ENCODE measurements at regions not wholly inside any gene's neighbourhood (a gene's known extent, or its start where the extent isn't known, plus 50 kb on each side); places are given as distances from the start of the nearest gene placed in this dataset.
A peak's percentile ranks its signal among the peaks of the same experiment; 100 is the strongest.

- DNase-seq (ENCODE audit: low spot score), result no peak
- in situ Hi-C loops (cut with HindIII; ENCODE audit: low sequenced_read_pairs), result no loop called here
Observed at GRCh38 chr9:28779243-28779642, 1206.0 kb upstream of the C9orf72 start.

DNA sequence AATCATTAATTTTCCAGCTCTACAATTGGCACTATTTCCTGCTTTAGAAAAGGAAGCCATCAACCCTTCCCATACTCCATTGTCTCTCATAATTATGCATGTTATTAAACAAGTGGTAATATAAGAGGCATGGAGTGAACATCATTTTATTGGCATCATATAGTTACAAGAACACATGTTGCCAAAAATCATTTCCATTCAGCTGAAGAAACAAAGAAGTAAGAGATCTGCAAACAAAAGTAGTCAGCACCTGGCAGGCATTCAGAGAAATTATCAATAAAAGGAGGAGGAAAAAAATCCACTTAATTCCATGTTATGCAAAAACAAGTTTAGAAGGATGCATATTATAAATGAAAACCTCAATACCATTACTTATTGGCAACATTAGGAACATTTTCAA lies 1208.2 kb upstream of the C9orf72 start:
- no peak for DNase-seq (ENCODE audit: low spot score)
- in situ Hi-C loops (cut with HindIII; ENCODE audit: low sequenced_read_pairs), result no loop called here

GRCh38 chr9:28782630-28783029 lies 1209.3 kb upstream of the C9orf72 start:
- no peak for DNase-seq (ENCODE audit: low spot score)
- in situ Hi-C loops (cut with HindIII; ENCODE audit: low sequenced_read_pairs), result no loop called here

- DNase-seq (ENCODE audit: low spot score), result no peak
- in situ Hi-C loops (cut with HindIII; ENCODE audit: low sequenced_read_pairs), result no loop called here
Observed at GRCh38 chr9:28792716-28793115, 1219.4 kb upstream of the C9orf72 start.

- no peak for DNase-seq (ENCODE audit: low spot score)
- in situ Hi-C loops (cut with HindIII; ENCODE audit: low sequenced_read_pairs), result no loop called here
Observed at GRCh38 chr9:28799876-28800275, 1226.6 kb upstream of the C9orf72 start.

- DNase-seq (ENCODE audit: low spot score), result no peak
- in situ Hi-C loops (cut with HindIII; ENCODE audit: low sequenced_read_pairs), result no loop called here
Observed at GRCh38 chr9:28801144-28801799, 1228.0 kb upstream of the C9orf72 start.

GRCh38 chr9:28805197-28805596 lies 1231.9 kb upstream of the C9orf72 start:
- no peak for DNase-seq (ENCODE audit: low spot score)
- in situ Hi-C loops (cut with HindIII; ENCODE audit: low sequenced_read_pairs), result no loop called here

DNA sequence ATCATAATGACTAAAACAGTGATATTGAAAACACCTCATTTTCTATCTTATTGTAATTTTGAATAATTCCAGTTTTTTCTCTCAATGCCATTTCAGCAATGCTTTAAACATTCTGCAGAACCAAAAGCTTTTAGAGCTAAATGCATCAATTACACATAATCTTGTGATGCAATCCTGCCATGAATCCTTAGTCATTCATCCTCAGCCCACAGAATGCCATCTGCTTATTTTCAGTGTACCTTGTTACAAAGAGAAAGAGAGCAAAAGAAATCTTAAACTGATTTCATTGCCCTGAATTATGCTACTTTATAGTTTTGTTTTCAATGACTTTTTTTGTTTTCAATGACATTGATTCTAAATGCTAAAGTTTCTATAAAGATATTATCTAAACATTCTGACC lies 1234.8 kb upstream of the C9orf72 start:
- DNase-seq (ENCODE audit: low spot score), result peak; percentile 23

DNA sequence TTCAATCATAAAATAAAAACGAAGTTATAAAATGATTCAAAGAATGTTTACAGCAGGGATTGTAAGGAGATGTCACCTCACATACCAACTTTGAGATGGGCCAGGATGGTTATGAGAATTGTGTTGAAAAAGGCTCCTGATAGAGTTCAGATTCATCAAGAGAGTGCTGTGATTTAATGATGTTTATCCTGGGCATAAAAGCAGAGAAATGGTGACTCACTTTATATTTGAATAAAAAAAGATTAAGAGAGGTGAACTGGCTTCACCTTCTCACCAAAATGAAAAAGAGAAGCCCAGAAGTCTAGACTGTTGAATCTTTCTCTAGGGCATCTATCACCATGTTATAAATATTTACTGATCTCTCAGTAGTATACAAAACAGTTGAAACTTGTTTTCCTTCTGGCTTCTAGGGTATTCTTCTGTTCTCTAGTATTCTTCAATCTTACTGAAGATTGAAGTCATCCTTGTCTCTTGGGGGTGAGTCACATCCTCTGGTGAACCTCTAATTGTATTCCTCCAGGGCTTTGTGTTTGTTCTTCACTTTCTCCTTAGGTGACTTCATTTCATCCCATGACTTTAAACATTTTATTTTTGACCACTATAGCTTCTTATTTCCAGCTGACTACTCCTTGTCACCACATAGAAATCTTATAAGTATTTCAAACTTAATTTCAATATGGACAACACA lies 1237.3 kb upstream of the C9orf72 start:
- in situ Hi-C loops (cut with HindIII; ENCODE audit: low sequenced_read_pairs), result no loop called here
- DNase-seq (ENCODE audit: low spot score), result no peak

More for the DNA sequence above, 1234.8 kb upstream of the C9orf72 start:
- in situ Hi-C loops (cut with HindIII; ENCODE audit: low sequenced_read_pairs), result no loop called here

DNA sequence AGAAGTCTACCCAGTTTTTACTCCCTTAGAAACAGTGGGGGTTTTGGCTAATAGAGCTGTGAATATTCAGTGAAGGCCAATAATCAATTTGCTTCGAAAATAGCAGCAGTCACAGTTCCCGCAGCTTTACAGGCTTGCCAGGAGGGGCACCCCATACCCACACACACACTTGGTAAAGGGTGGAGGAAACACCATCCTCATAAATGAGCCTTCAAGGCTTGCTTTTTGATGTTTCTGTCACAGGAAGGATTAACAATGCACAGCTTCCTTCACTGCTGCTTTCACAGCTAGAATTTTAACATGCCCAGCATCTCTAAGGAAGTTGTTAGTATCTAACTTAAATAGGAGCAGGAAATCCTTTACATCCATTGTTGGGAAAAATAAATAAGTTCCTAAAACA lies 1247.5 kb upstream of the C9orf72 start:
- in situ Hi-C loops (cut with HindIII; ENCODE audit: low sequenced_read_pairs), result no loop called here
- no peak for DNase-seq (ENCODE audit: low spot score)

- DNase-seq (ENCODE audit: low spot score), result no peak
- in situ Hi-C loops (cut with HindIII; ENCODE audit: low sequenced_read_pairs), result no loop called here
Observed at GRCh38 chr9:28821240-28821639, 1248.0 kb upstream of the C9orf72 start.

DNA sequence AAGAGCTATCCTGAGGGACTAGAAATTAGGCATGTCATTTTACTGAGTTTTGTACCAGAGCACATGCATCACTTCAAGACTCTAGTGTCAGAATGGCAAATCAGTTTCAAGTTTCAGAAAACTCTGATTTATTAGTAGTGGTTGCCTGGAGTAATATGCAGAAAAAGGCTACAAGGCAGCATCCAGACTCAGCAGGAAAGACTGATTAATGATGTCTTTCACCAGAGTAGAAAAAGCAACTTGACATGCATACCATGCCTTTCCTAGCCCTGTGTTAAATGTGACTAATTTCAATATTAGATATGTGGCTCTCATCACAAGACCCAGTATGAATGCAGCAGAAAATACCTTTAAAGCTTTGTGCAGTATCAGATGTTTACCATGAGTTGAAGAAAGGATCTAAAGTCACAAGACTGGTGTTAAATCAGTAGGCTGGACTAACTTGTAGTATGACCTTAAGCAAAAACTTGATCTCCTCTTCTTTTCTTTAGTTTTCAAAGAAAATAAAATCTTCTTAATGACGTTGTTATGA lies 1251.2 kb upstream of the C9orf72 start:
- DNase-seq (ENCODE audit: low spot score), result no peak
- in situ Hi-C loops (cut with HindIII; ENCODE audit: low sequenced_read_pairs), result no loop called here

GRCh38 chr9:28832168-28832770 lies 1259.0 kb upstream of the C9orf72 start:
- in situ Hi-C loops (cut with HindIII; ENCODE audit: low sequenced_read_pairs), result no loop called here
- DNase-seq (ENCODE audit: low spot score), result no peak

DNA sequence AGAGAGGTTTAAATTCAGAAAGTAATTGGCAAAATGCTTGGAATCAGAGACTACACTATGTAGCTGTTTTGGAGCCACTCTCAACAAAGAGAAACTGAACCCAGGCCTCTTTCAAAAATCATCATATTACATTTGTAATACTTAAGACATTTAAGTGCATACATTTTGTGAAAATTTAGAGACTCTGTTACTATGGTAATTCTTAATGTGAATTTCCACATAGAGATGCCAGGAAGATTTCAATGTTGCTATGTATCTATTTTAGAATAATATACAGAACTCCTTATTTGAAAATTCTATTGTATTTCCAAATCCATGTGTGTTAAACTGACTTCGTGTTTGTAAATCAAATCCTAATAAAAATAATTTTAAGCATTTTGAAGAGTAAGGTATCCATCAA lies 1260.9 kb upstream of the C9orf72 start:
- in situ Hi-C loops (cut with HindIII; ENCODE audit: low sequenced_read_pairs), result no loop called here
- no peak for DNase-seq (ENCODE audit: low spot score)

DNA sequence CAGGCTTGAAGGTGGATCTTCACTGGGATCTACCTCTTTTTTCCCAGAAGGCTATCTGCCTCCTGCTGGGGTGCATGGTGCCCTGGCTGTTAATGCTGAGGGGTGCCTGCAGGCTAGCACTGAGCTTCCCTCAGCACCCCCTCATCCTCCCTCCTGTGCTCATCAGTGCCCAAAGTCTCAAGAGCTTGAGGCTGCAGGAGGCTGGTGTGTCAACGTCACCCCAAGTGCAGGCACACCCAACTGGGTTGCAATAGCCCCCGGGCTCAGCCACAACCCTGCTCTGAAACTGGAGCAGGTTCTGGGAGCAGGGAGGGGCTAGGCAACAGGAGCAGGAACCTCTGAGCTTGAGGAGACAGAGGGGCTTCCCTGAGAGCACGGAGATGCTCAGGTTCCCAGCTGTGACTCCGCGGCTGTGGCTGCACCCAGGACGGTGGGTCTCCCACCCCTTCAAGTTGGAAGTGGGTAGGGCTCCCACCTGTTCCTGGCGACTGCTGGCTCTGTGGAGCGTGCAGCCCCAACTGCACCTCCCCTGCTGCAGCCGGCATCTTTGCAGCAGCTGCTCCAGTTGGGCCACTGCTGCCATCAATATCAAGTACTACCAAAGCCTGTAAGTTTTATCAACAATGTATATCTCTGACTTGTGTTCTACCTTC lies 1266.6 kb upstream of the C9orf72 start:
- in situ Hi-C loops (cut with HindIII; ENCODE audit: low sequenced_read_pairs), result no loop called here

GRCh38 chr9:28841775-28842174 lies 1268.5 kb upstream of the C9orf72 start:
- no peak for DNase-seq (ENCODE audit: low spot score)
- in situ Hi-C loops (cut with HindIII; ENCODE audit: low sequenced_read_pairs), result no loop called here

More for the DNA sequence above, 1266.6 kb upstream of the C9orf72 start:
- no peak for DNase-seq (ENCODE audit: low spot score)

- DNase-seq (ENCODE audit: low spot score), result no peak
- in situ Hi-C loops (cut with HindIII; ENCODE audit: low sequenced_read_pairs), result no loop called here
Observed at GRCh38 chr9:28847331-28847730, 1274.0 kb upstream of the C9orf72 start.

- in situ Hi-C loops (cut with HindIII; ENCODE audit: low sequenced_read_pairs), result no loop called here
- DNase-seq (ENCODE audit: low spot score), result no peak
Observed at GRCh38 chr9:28848671-28849070, 1275.4 kb upstream of the C9orf72 start.

- DNase-seq (ENCODE audit: low spot score), result no peak
- in situ Hi-C loops (cut with HindIII; ENCODE audit: low sequenced_read_pairs), result no loop called here
Observed at GRCh38 chr9:28853477-28853876, 1280.2 kb upstream of the C9orf72 start.

- in situ Hi-C loops (cut with HindIII; ENCODE audit: low sequenced_read_pairs), result no loop called here
- DNase-seq (ENCODE audit: low spot score), result no peak
Observed at GRCh38 chr9:28866951-28867350, 1293.7 kb upstream of the C9orf72 start.

Measured in G401 (cell line).